Adrenal gland (tissue), 5 donors: ENCODE measurements at regions not wholly inside any gene's neighbourhood (a gene's known extent, or its start where the extent isn't known, plus 50 kb on each side); places are given as distances from the start of the nearest gene placed in this dataset.

Experiments used
- CTCF ChIP-seq, 6 experiments: fragments of 450-650 bp in 4 of 6; fragments of 200-600 bp in 2 of 6; sonication (generic) in 1 of 6; IDR thresholded peaks; 1 replicate in 5 of 6; 2 replicates in 1 of 6; pipeline versions ENCODE4 v1.5.1 to v1.8.0; 2016 to 2021; ENCODE audit warnings: antibody characterized with exemption in 6 of 6, mild to moderate bottlenecking in 2 of 6, moderate library complexity in 1 of 6
- POLR2A ChIP-seq, 2 donors: fragments of 450-650 bp; IDR thresholded peaks; one replicate each; pipeline ENCODE4 v1.6.1; 2017; ENCODE audit warnings: antibody characterized with exemption in 2 of 2, mild to moderate bottlenecking in 2 of 2, moderate library complexity in 1 of 2
- donor health status: DM: no; HTN: no; CAD: no.

- TF ChIP-seq CTCF (IDR thresholded peaks at IDR 0.05) = no peak
- no peak for TF ChIP-seq POLR2A (IDR thresholded peaks at IDR 0.05)
Measured at GRCh38 chr16:16982614-16983013, 488.1 kb downstream of the XYLT1 start.
